ENCODE measurements at regions not wholly inside any gene's neighbourhood (a gene's known extent, or its start where the extent isn't known, plus 50 kb on each side); places are given as distances from the start of the nearest gene placed in this dataset.

- no peak overlapping the region for H3K9ac ChIP-seq (ENCODE audit: extremely low read depth, insufficient read length, low read length)
- no peak overlapping the region for H3K4ac ChIP-seq (ENCODE audit: low read depth, low read length)
- H3K9me3 Mint-ChIP-seq: no peaks in the 10 kb centered on the region
- H4K91ac ChIP-seq (ENCODE audit: insufficient read length, low read depth, low read length): no peak overlapping the region
- no peak overlapping the region for H3K14ac ChIP-seq (ENCODE audit: insufficient read depth, low read length)
- H4K8ac ChIP-seq (replicated peaks; ENCODE audit: insufficient read length, low read depth, low read length): no peak overlapping the region
- H3K4me2 ChIP-seq (ENCODE audit: insufficient read depth, insufficient read length, low read length): no peak overlapping the region
- no peak overlapping the region for H3K18ac ChIP-seq (ENCODE audit: insufficient read length, low read depth, low read length)
- no peaks in the 10 kb centered on the region; the same call in 1 of the 2 replicates for H3K27me3 Mint-ChIP-seq (ENCODE audit: low read depth)
- H3K4me3 Mint-ChIP-seq: no peak overlapping the region
- H2BK12ac ChIP-seq (ENCODE audit: insufficient read length, low read depth, low read length): no peak overlapping the region
- DNase-seq: no peak
- H2AK5ac ChIP-seq (ENCODE audit: insufficient read length, low read length): no peak overlapping the region
- no peak overlapping the region for H2BK15ac ChIP-seq (ENCODE audit: low read depth, low read length)
- no peak overlapping the region for H2BK5ac ChIP-seq (ENCODE audit: insufficient read length, low read length)
- no peaks in the 10 kb centered on the region for H3K27me3 ChIP-seq (ENCODE audit: insufficient read depth, low read length)
- H3K36me3 Mint-ChIP-seq (ENCODE audit: insufficient read depth in 1 of 3, low read depth in 3 of 3): no peaks in the 10 kb centered on the region
- no peaks in the 10 kb centered on the region for H3K23me2 ChIP-seq (ENCODE audit: insufficient read length, low read depth, low read length, poor library complexity, severe bottlenecking)
- no peaks in the 10 kb centered on the region for H3K79me1 ChIP-seq (ENCODE audit: insufficient read depth, low read depth, low read length, poor library complexity, severe bottlenecking)
- no peak overlapping the region for H3T11ph ChIP-seq (ENCODE audit: low read length)
- peaks cover 5% of the 10 kb centered on the region; the same call in 1 of the 2 replicates for H3K4me1 ChIP-seq (ENCODE audit: insufficient read depth, low read length)
- H3K9me3 ChIP-seq (ENCODE audit: control insufficient read depth, low read depth, low read length): no peaks in the 10 kb centered on the region
- H3K4me1 Mint-ChIP-seq: peaks cover 23 to 24% of the 10 kb centered on the region in 2 experiments
- H3K23ac ChIP-seq (ENCODE audit: insufficient read length, low read depth, low read length): no peak overlapping the region
- no peak overlapping the region for H3K27ac ChIP-seq (ENCODE audit: insufficient read length, low read depth, low read length)
- H2AFZ ChIP-seq (ENCODE audit: low read length): no peak overlapping the region
- H2BK120ac ChIP-seq (ENCODE audit: low read depth, low read length, poor library complexity, severe bottlenecking): no peak overlapping the region
- H4K5ac ChIP-seq (ENCODE audit: insufficient read length, low read depth, low read length): no peak overlapping the region
- TF ChIP-seq CTCF (conservative IDR thresholded peaks at IDR 0.05): no peak
- H3K27ac Mint-ChIP-seq: peak overlapping the region in 1 of 3 experiments; percentile 14; a peak in 2 of 7 replicates
- no peak overlapping the region for H3K56ac ChIP-seq (ENCODE audit: insufficient read length, low read depth, low read length)
- H2BK20ac ChIP-seq (ENCODE audit: low read depth, low read length, poor library complexity, severe bottlenecking): no peak overlapping the region
- H4K20me1 ChIP-seq (ENCODE audit: control insufficient read depth, insufficient read depth, insufficient read length): no peaks in the 10 kb centered on the region
- no peaks in the 10 kb centered on the region for H3K79me2 ChIP-seq (ENCODE audit: insufficient read depth, low read length)
- no CpG with 5 or more reads among the region's 3 CpGs for WGBS (ENCODE audit: extremely low coverage, insufficient read length, low lambda C conversion rate)
These were observed 72.9 kb downstream of the NSMCE3 start for GRCh38 chr15:29196722-29197121.

Measured in H9 (cell line).